ENCODE measurements at regions not wholly inside any gene's neighbourhood (a gene's known extent, or its start where the extent isn't known, plus 50 kb on each side); places are given as distances from the start of the nearest gene placed in this dataset.

GRCh38 chr16:5852151-5852550, 754.6 kb upstream of the EEF2KMT start:
- no peaks in the 10 kb centered on the region for H3K27me3 Mint-ChIP-seq

GRCh38 chr16:5851393-5851982, 753.9 kb upstream of the EEF2KMT start:
- Mint-ChIP-seq H3K4me1 (no peaks in the 10 kb centered on the region), H3K27me3 (no peaks in the 10 kb centered on the region), H3K36me3 (no peaks in the 10 kb centered on the region), H3K4me3 (no peak overlapping the region), H3K9me3 (no peaks in the 10 kb centered on the region), H3K27ac (no peak overlapping the region)

More at GRCh38 chr16:5852151-5852550, 754.6 kb upstream of the EEF2KMT start:
- Mint-ChIP-seq H3K36me3 (no peaks in the 10 kb centered on the region), H3K9me3 (no peaks in the 10 kb centered on the region), H3K4me3 (no peak overlapping the region), H3K27ac (no peak overlapping the region), H3K4me1 (no peaks in the 10 kb centered on the region)

- Mint-ChIP-seq H3K27ac (no peak overlapping the region), H3K36me3 (no peaks in the 10 kb centered on the region), H3K27me3 (no peaks in the 10 kb centered on the region), H3K4me3 (no peak overlapping the region), H3K4me1 (no peaks in the 10 kb centered on the region), H3K9me3 (no peaks in the 10 kb centered on the region)
These were observed 753.2 kb upstream of the EEF2KMT start for GRCh38 chr16:5850632-5851392.

- Mint-ChIP-seq H3K27ac (no peak overlapping the region), H3K4me3 (no peak overlapping the region), H3K27me3 (no peaks in the 10 kb centered on the region), H3K4me1 (no peaks in the 10 kb centered on the region), H3K9me3 (peaks cover 6% of the 10 kb centered on the region), H3K36me3 (no peaks in the 10 kb centered on the region)
These were observed 747.5 kb upstream of the EEF2KMT start for GRCh38 chr16:5845046-5845445.

DNA sequence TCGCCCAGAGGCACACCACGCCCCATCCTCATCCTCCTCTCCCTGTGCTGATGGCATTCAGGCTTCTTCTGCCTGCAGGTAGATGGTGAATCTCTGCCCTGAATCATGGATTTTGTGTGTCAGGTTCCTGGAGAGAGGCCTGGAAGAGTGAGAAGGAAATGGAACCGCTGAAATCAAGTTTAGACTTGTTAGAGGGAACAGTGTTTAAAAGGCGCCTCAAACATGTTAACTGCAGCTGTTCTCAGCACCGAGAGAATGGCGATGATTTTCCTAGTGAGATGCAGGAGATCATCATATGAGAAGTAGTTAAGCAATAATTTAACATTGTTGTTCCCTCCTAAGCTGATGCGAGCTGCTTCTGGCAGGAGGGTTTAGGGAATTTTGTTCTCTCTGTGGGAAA, 744.4 kb upstream of the EEF2KMT start:
- H3K27ac Mint-ChIP-seq, result no peak overlapping the region
- H3K36me3 Mint-ChIP-seq, result no peaks in the 10 kb centered on the region
- H3K4me1 Mint-ChIP-seq, result no peaks in the 10 kb centered on the region
- peaks cover 6% of the 10 kb centered on the region for H3K9me3 Mint-ChIP-seq
- no peak overlapping the region for H3K4me3 Mint-ChIP-seq
- H3K27me3 Mint-ChIP-seq, result no peaks in the 10 kb centered on the region

- Mint-ChIP-seq H3K36me3 (no peaks in the 10 kb centered on the region), H3K4me1 (no peaks in the 10 kb centered on the region), H3K27ac (no peak overlapping the region), H3K4me3 (no peak overlapping the region), H3K9me3 (peaks cover 11% of the 10 kb centered on the region), H3K27me3 (no peaks in the 10 kb centered on the region)
These were observed 741.1 kb upstream of the EEF2KMT start for GRCh38 chr16:5838725-5839124.

GRCh38 chr16:5838071-5838470, 740.5 kb upstream of the EEF2KMT start:
- Mint-ChIP-seq H3K36me3 (no peaks in the 10 kb centered on the region), H3K4me3 (no peak overlapping the region)

GRCh38 chr16:5837007-5837670, 739.5 kb upstream of the EEF2KMT start:
- Mint-ChIP-seq H3K4me1 (no peaks in the 10 kb centered on the region), H3K9me3 (peaks cover 6% of the 10 kb centered on the region), H3K36me3 (no peaks in the 10 kb centered on the region), H3K27ac (no peak overlapping the region), H3K27me3 (no peaks in the 10 kb centered on the region), H3K4me3 (no peak overlapping the region)

More at GRCh38 chr16:5838071-5838470, 740.5 kb upstream of the EEF2KMT start:
- Mint-ChIP-seq H3K27me3 (no peaks in the 10 kb centered on the region), H3K4me1 (no peaks in the 10 kb centered on the region), H3K9me3 (peaks cover 6% of the 10 kb centered on the region), H3K27ac (no peak overlapping the region)

DNA sequence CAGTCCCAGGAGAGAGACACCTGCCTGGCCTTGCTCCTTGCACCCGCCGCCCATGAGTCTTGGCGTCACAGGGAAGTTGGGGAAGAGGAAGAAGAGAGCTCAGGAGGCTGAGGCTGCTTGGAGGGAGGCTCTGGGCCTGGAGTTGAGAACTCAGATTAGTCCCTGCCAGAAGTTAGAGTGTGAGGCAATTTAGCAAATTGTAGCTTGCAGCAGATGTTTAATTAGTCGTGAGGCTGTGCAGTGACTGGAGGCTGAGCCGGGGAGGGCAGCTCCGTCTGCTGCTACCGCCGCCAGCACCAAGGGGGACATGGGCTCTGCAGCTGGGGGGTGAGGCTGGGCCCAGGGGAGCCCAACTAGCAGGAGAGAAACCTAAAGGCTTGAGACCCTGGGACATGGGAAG, 738.3 kb upstream of the EEF2KMT start:
- no peak overlapping the region for H3K27ac Mint-ChIP-seq
- peaks cover 6% of the 10 kb centered on the region for H3K9me3 Mint-ChIP-seq
- H3K27me3 Mint-ChIP-seq, result no peaks in the 10 kb centered on the region
- H3K36me3 Mint-ChIP-seq, result no peaks in the 10 kb centered on the region
- no peaks in the 10 kb centered on the region for H3K4me1 Mint-ChIP-seq
- H3K4me3 Mint-ChIP-seq, result no peak overlapping the region

- Mint-ChIP-seq H3K27me3 (no peaks in the 10 kb centered on the region), H3K4me1 (no peaks in the 10 kb centered on the region), H3K27ac (no peak overlapping the region), H3K9me3 (peaks cover 4% of the 10 kb centered on the region), H3K4me3 (no peak overlapping the region), H3K36me3 (no peaks in the 10 kb centered on the region)
These were observed 728.7 kb upstream of the EEF2KMT start for GRCh38 chr16:5826332-5826731.

- no peaks in the 10 kb centered on the region for H3K27me3 Mint-ChIP-seq
- H3K9me3 Mint-ChIP-seq, result no peaks in the 10 kb centered on the region
- no peaks in the 10 kb centered on the region for H3K36me3 Mint-ChIP-seq
- H3K4me1 Mint-ChIP-seq, result no peaks in the 10 kb centered on the region
- no peak overlapping the region for H3K27ac Mint-ChIP-seq
- no peak overlapping the region for H3K4me3 Mint-ChIP-seq
These were observed 722.9 kb upstream of the EEF2KMT start for GRCh38 chr16:5820472-5820871.

DNA sequence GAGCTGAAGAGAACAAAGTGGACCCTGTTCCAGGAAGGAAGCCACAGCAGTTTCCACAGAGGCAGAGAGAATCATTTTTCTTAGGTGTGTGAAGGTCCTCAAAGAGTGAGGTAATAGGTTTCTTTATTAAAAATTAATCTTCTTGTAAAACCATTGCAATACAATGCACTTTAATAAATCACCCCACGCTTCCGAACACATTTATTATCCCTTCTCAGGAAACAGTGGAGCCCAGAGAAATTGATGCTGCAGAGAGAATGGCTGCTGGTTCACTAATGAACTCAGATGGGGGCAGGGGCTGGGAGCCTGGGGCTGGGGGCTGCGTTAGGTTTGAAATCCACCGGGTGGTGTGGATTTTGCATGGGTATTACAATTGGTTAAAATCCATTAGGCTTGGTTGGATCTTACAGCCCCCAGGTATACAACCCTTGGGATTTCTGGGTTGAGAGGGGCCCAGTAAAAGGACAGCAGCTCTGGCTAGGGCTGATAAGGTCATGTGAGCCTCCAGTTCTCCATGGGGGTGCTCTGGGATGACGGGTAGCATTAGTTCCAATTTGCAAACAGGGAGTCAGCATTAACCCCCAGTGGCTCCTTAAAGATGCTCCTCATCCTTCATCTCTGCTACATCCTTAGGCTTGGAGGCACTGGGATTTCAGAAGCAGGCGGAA, 718.1 kb upstream of the EEF2KMT start:
- no peaks in the 10 kb centered on the region for H3K4me1 Mint-ChIP-seq
- H3K36me3 Mint-ChIP-seq, result no peaks in the 10 kb centered on the region
- no peak overlapping the region for H3K4me3 Mint-ChIP-seq
- H3K9me3 Mint-ChIP-seq, result no peaks in the 10 kb centered on the region
- no peaks in the 10 kb centered on the region for H3K27me3 Mint-ChIP-seq
- H3K27ac Mint-ChIP-seq, result no peak overlapping the region

GRCh38 chr16:5801396-5801795, 703.8 kb upstream of the EEF2KMT start:
- H3K9me3 Mint-ChIP-seq, result peaks cover 8% of the 10 kb centered on the region
- H3K27ac Mint-ChIP-seq, result no peak overlapping the region
- no peaks in the 10 kb centered on the region for H3K27me3 Mint-ChIP-seq
- no peak overlapping the region for H3K4me3 Mint-ChIP-seq
- H3K4me1 Mint-ChIP-seq, result no peaks in the 10 kb centered on the region
- H3K36me3 Mint-ChIP-seq, result no peaks in the 10 kb centered on the region

DNA sequence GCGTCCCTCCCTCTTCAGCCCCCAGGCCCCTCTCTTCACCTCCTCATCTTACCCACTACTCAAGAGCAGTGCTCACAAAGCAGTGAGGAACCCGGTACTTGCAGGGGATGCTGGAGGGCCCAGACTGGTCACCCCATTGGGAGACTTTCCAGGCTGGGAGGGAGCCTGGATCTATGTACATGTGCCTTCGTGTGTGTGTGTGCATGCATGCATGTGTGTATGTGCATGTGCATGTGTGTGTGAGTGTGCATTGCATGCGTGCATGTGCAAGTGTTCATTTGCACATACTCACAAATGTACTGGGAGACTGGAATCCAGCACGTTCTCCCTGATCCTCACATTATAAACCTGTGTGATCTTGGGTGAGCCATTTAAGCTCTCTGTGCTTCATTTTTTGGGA, 696.0 kb upstream of the EEF2KMT start:
- Mint-ChIP-seq H3K27ac (no peak overlapping the region), H3K36me3 (no peaks in the 10 kb centered on the region), H3K4me1 (no peaks in the 10 kb centered on the region), H3K9me3 (peaks cover 10% of the 10 kb centered on the region), H3K4me3 (no peak overlapping the region), H3K27me3 (peaks cover 3% of the 10 kb centered on the region)

GRCh38 chr16:5791011-5791657, 693.5 kb upstream of the EEF2KMT start:
- H3K4me3 Mint-ChIP-seq, result no peak overlapping the region
- H3K9me3 Mint-ChIP-seq, result peaks cover 10% of the 10 kb centered on the region
- H3K27ac Mint-ChIP-seq, result no peak overlapping the region
- peaks cover 3% of the 10 kb centered on the region for H3K27me3 Mint-ChIP-seq
- no peaks in the 10 kb centered on the region for H3K4me1 Mint-ChIP-seq
- no peaks in the 10 kb centered on the region for H3K36me3 Mint-ChIP-seq

Data from activated naive CD4-positive, alpha-beta T cell treated with anti-CD3 and anti-CD28 coated beads, Interleukin-2, amount 50 U/mL, for 24 hours (primary cell).